Endothelial cell of hepatic sinusoid (primary cell): ENCODE measurements at regions not wholly inside any gene's neighbourhood (a gene's known extent, or its start where the extent isn't known, plus 50 kb on each side); places are given as distances from the start of the nearest gene placed in this dataset.

Experiments
- in situ Hi-C: cut with HindIII; loops from 2 replicates; pipeline ENCODE4 v1.10.0; 2017; ENCODE audit warnings: low sequenced_read_pairs

GRCh38 chr4:100811046-100811445 lies 293.2 kb upstream of the EMCN start:
- in situ Hi-C loops: no loop called here

GRCh38 chr4:100809506-100809905 lies 291.7 kb upstream of the EMCN start:
- in situ Hi-C loops: no loop called here

- in situ Hi-C loops: no loop called here
These were observed 289.2 kb upstream of the EMCN start for GRCh38 chr4:100806988-100807387.

GRCh38 chr4:100805538-100805937 lies 287.7 kb upstream of the EMCN start:
- in situ Hi-C loops: no loop called here

GRCh38 chr4:100804576-100805360 lies 286.9 kb upstream of the EMCN start:
- in situ Hi-C loops: no loop called here

- in situ Hi-C loops: no loop called here
These were observed 285.9 kb upstream of the EMCN start for GRCh38 chr4:100803751-100804150.

GRCh38 chr4:100799761-100800539 lies 282.1 kb upstream of the EMCN start:
- in situ Hi-C loops: no loop called here

- in situ Hi-C loops: no loop called here
These were observed 280.0 kb upstream of the EMCN start for GRCh38 chr4:100797791-100798190.

- in situ Hi-C loops: no loop called here
These were observed 279.5 kb upstream of the EMCN start for GRCh38 chr4:100797356-100797755.

GRCh38 chr4:100796332-100796731 lies 278.5 kb upstream of the EMCN start:
- in situ Hi-C loops: no loop called here

GRCh38 chr4:100795581-100795980 lies 277.8 kb upstream of the EMCN start:
- in situ Hi-C loops: no loop called here

- in situ Hi-C loops: no loop called here
These were observed 273.2 kb upstream of the EMCN start for GRCh38 chr4:100790836-100791615.

GRCh38 chr4:100789991-100790390 lies 272.2 kb upstream of the EMCN start:
- in situ Hi-C loops: no loop called here

- in situ Hi-C loops: no loop called here
These were observed 268.7 kb upstream of the EMCN start for GRCh38 chr4:100786481-100786880.

GRCh38 chr4:100782356-100782755 lies 264.5 kb upstream of the EMCN start:
- in situ Hi-C loops: no loop called here

- in situ Hi-C loops: no loop called here
These were observed 263.6 kb upstream of the EMCN start for GRCh38 chr4:100781435-100781834.

- in situ Hi-C loops: no loop called here
These were observed 262.3 kb upstream of the EMCN start for GRCh38 chr4:100780126-100780525.

GRCh38 chr4:100778431-100778830 lies 260.6 kb upstream of the EMCN start:
- in situ Hi-C loops: no loop called here

- in situ Hi-C loops: no loop called here
These were observed 244.9 kb upstream of the EMCN start for GRCh38 chr4:100762738-100763137.

GRCh38 chr4:100754751-100755150 lies 236.9 kb upstream of the EMCN start:
- in situ Hi-C loops: no loop called here

GRCh38 chr4:100746141-100746739 lies 228.4 kb upstream of the EMCN start:
- in situ Hi-C loops: no loop called here
